Right lung (tissue), 2 donors: ENCODE measurements at regions not wholly inside any gene's neighbourhood (a gene's known extent, or its start where the extent isn't known, plus 50 kb on each side); places are given as distances from the start of the nearest gene placed in this dataset.

ENCODE experiments used
- DNase-seq, 2 donors: peaks; one replicate each; pipeline ENCODE4 v3.0.0-alpha.2; 2013

- no peak for DNase-seq
Measured at GRCh38 chr3:168461793-168462192, 366.1 kb upstream of the GOLIM4 start.

DNA sequence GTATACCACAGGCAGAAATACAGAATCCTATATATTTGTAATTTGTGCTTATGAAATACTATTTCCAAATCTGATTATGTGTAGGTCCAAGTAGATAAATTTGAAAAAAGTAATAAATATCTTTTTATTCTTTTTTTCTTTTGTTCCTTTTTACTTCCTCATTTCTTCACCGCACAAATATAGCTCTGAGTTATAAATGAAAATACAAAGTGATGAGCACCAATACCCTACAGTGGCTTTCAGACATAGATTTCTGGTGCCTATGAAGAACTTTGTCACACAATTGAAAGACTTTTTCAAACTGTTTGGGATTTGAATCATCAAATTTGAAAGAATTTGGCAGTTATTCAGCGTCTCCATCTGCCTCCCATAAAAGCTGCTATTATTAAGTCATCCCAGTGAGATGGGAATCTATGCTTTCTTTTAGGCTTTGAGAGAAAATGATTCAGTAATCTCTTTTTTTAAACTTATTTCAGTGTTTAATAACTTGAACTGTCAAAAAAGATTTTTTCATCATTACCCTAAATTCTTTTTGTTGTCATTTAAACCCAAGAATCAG is 363.6 kb upstream of the GOLIM4 start:
- DNase-seq, result peak; percentile 25

DNA sequence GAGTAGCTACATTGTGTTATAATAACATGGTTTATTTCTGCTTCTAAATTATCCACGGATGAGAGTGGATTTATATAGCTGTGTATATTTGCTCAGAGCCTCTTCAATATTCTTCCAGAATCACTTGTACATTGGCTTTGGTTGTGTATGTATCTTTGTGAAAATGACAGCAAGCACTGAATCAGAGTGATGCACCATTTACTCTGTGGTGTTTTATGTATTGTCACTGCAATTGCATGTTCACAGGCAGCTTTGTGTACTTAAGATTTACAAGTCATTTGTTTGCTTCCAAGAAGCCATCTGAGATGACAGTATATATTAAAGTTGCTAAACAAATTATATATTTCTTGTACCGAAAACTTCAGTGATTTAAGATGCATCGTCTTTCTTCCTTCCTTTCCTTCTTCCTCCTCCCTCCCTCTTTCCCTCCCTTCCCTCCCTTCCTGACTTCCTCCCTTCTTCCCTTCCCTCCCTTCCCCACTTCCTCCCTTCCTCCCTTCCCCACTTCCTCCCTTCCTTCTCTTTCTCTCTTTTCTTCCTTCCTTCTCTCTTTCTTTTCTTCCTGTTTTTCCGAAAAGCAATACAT is 362.3 kb upstream of the GOLIM4 start:
- DNase-seq, result no peak

GRCh38 chr3:168455814-168456213 is 360.1 kb upstream of the GOLIM4 start:
- DNase-seq, result no peak

- no peak for DNase-seq
Measured at GRCh38 chr3:168453623-168454022, 357.9 kb upstream of the GOLIM4 start.

DNA sequence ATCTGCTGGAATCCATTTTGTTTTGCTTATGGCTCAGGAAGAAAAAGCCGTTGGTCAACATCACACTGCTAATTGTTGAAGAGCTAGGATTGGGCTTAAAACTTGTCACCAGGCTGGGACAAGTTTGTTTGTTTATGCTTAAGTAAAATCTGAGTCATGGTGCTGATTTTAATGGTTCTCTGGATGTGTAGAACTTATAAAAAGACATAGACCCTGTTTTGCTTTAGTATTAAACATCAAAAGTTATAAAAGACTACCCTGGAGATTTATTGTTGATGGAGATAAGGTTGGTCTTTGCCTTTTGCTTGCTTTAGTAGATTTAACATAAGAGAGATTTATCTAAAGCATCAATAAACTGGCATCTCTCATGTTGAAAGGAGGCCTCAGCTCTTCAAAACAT is 348.2 kb upstream of the GOLIM4 start:
- DNase-seq, result no peak

- DNase-seq, result no peak
Measured at GRCh38 chr3:168442502-168442901, 346.8 kb upstream of the GOLIM4 start.

DNA sequence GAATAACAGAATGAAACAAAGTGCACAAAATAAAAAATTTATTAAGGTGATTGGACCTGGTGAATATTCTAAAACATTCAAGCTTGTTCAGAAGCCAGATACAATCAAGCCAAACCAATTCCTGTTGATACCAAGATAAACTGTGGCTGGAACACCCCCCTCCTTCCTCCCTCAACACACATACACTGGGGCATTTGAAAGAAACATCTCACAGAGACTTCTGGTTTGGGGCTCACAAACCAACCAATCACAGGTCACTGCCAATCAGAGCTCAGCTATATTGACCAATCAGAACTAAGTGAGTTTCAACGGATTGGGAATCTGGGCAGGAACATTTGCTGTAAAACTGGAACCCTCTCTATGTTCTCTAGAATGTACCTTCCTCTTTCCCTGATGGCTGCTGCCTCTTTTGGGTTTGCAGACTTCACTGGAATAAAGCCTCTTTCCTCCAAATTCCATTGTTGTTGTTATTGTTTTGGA is 340.6 kb upstream of the GOLIM4 start:
- no peak for DNase-seq

DNA sequence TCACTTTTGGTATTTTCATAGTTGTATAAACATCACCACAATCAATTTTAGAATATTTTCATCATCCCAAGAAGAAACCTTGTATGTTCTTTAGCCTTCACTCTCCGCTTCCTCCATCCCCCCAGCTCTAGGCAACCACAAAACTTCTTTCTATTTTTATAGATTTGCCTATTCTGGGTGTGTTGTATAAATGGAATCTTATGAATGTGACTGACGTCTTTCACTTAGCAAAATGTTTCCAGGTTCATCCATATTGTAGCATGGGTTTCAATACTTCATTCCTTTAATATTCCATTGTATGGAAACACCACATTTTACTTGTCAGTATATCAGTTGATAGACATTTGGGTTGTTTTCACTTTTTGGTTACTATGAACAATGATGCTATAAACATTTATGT is 335.8 kb upstream of the GOLIM4 start:
- DNase-seq, result no peak

- DNase-seq, result no peak
Measured at GRCh38 chr3:168427835-168428475, 332.2 kb upstream of the GOLIM4 start.

DNA sequence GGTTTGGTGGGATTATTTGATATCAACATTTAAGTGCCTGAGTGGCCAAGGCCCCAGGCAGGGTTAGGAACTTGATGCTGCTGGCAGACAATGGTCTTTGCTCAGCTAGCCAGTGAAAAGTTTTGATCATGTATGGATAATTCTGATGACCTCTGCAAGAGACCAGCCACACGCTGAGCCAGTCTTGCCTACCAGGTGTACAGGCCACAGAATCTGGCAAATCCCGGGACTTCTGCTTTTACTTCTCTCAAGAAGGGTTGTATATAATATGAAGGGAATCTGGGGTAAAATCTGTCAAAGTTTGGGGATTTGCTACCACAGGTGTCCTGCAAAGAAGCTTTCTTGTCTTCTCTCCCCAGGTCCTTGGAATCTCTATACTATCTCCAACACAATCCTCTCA is 331.4 kb upstream of the GOLIM4 start:
- DNase-seq, result no peak

DNA sequence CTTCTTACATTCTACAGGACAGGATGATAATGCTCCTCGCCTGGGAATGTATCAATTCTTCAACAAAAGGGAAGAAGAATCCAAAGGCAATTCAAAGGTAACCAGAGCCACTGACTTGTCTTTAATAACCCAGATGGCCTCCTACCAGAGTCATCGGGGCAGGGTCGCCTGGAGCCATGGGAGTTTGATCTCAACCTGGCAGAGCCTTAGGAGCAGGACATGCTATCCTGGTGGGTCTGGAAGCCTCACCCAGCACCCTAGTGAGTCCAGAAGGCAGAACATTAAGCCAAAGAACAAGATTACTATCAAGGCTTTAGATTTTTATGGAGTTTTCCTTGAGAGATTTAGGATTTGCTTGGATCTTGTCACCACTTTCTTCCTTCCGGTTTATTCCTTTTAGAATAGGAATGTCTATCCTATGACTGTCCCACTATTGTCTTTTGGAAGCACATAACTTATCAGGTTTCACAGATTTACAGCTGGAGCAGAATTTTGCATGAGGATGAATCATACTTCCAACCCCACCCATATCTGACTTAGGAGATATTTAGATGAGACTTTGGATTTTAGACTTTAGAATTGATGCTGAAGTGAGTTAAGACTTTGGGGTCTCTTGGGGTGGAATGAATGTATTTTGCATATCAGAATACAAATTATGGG is 330.3 kb upstream of the GOLIM4 start:
- no peak for DNase-seq

GRCh38 chr3:168424059-168424734 is 328.5 kb upstream of the GOLIM4 start:
- DNase-seq, result no peak

GRCh38 chr3:168422843-168423242 is 327.1 kb upstream of the GOLIM4 start:
- DNase-seq, result no peak

DNA sequence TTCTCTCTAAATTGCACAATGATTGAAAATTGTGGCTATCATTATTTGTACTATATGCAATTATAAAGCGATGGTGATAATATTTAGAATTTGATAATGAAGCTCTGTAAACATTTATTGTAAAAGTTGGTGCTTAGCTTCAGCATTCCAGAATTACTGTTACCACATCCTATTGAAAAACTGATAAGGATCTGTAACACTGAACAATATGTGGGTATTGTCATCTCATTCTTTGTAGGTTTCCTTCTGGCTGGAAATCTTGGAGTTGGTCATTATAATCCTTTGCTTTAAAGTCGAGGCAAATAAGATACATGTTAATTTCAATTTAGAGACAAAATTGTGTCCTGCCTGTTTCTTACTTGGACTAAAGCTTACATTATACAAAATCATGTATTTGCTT is 323.4 kb upstream of the GOLIM4 start:
- DNase-seq, result no peak

GRCh38 chr3:168417016-168417415 is 321.3 kb upstream of the GOLIM4 start:
- peak; percentile 47 to 59 for DNase-seq

DNA sequence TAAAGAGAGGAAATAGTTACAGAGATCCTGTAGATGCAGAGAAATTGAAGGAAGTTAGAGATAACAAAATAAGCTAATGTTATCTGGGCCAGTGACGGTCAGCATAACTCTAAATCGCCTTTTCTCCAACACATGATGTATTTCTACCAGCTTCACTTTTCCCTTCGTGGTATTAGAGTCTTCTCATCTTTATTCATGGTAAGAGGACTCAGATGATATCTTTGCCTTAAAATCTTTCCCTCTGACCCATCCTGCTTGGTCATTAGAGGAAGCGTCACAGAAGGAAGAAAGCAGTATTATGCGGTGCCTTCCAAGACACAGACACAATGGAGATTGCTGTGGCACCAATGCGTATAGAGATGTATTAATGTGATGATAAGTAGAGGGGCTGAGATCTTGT is 320.7 kb upstream of the GOLIM4 start:
- no peak for DNase-seq

DNA sequence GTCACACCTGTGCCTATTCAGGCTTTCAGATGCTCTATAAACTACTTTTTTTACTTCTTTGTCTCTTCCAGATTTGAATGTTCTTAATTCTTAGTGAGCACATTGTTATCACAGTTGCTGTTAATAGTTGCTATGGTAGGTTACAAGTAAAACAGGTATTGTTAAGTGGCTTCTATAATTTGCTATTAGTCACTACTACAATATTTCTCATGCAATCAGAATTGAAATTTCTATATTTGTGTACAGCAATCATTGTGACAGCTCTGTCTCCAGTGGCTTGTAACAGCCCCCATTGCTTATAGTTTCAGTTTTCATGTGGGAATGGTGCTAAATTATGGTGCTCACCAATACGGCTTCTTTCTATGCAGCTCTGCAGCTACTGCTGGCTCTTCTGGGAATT is 318.4 kb upstream of the GOLIM4 start:
- peak in 1 of 2 donors; percentile 11 for DNase-seq

GRCh38 chr3:168407381-168407780 is 311.7 kb upstream of the GOLIM4 start:
- no peak for DNase-seq

DNA sequence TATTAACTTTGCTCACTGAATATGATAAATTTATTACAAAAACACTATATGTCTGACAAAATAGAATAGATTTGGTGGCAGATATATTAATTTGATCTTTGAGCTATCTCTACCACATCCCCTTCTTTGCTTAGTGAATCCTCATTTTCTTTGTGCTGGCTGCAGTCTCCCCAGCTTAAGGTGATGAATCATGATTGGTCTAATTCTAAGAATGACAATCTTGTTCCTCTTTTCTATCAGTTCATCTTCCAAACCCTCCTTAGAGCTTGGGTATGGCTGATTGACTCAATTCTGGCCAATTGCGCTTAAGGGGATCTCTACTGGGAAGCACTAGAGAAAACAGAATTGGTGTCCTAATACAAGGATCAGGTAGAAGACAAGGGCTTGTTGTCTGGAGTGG is 309.6 kb upstream of the GOLIM4 start:
- no peak for DNase-seq

DNA sequence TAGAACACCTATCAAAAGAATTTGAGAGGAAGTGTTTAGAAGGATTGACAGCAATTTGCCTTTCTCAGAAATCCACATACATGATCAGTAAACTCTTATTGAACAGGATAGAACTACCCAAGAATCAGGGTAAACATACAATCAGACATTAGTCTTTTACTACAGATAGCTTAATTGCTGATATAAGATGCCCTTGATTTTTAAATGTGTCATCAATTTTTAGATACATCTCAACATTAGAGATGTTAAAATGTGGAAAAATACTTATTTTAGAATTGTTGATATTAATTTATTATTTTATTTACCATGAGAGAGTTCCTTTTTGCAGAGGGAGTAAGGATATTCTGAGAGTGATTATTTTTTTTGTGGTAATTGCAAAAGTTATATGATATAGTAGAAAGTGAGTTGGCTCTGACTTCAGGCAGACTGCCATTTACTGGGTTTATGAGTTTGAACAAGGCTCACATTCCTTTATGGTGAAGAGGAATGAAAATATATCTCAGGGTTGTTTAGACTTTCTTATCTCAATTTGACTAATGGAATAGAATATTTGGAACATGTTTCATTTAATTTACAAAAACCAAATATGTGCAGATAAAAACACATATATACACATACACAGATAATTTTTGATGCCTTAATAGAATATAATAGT is 302.8 kb upstream of the GOLIM4 start:
- peak in 1 of 2 donors; percentile 17 for DNase-seq

DNA sequence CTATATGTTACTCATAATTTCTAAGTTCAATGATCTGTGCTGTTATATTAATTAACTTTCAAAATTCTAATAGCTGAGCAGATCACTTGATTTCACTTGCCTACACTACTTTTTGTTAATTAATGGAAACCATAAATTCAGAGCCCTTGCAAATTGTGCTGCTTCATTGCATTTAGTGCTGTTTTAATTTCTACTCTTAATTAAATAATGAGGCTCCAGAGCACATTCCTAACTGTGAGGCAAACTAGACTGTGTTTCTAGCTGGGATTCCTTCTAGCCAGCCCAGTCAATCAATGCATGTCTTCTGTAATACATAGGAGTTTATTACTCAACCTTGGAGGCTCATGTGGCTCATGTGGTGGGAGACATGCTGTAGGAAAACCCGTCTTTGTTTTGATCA is 301.1 kb upstream of the GOLIM4 start:
- DNase-seq, result no peak
